ENCODE measurements at regions not wholly inside any gene's neighbourhood (a gene's known extent, or its start where the extent isn't known, plus 50 kb on each side); places are given as distances from the start of the nearest gene placed in this dataset.

- no peak for DNase-seq (ENCODE audit: low spot score, unreplicated experiment)
- peaks cover 6% of the 10 kb centered on the region for H3K36me3 Mint-ChIP-seq (ENCODE audit: insufficient read depth)
- no peak overlapping the region for H3K27ac Mint-ChIP-seq
- H3K9me3 Mint-ChIP-seq (ENCODE audit: low read depth), result peaks cover 19% of the 10 kb centered on the region
- H3K4me3 Mint-ChIP-seq (ENCODE audit: low read depth), result no peak overlapping the region
- H3K4me1 Mint-ChIP-seq (ENCODE audit: low read depth), result peaks cover 10% of the 10 kb centered on the region
- no peak for TF ChIP-seq CTCF (IDR thresholded peaks at IDR 0.05; ENCODE audit: unreplicated experiment)
- H3K27me3 Mint-ChIP-seq, result peaks cover 48% of the 10 kb centered on the region
Observed at GRCh38 chr18:10261344-10262276, 192.8 kb upstream of the APCDD1 start.

GRCh38 chr18:10262566-10262965 lies 191.9 kb upstream of the APCDD1 start:
- Mint-ChIP-seq H3K4me1 (ENCODE audit: low read depth) (peaks cover 10% of the 10 kb centered on the region), H3K4me3 (ENCODE audit: low read depth) (no peak overlapping the region), H3K36me3 (ENCODE audit: insufficient read depth) (peaks cover 2% of the 10 kb centered on the region), H3K9me3 (ENCODE audit: low read depth) (peaks cover 12% of the 10 kb centered on the region), H3K27me3 (peaks cover 43% of the 10 kb centered on the region), H3K27ac (no peak overlapping the region)
- TF ChIP-seq CTCF (IDR thresholded peaks at IDR 0.05; ENCODE audit: unreplicated experiment), result no peak
- no peak for DNase-seq (ENCODE audit: low spot score, unreplicated experiment)

- Mint-ChIP-seq H3K9me3 (ENCODE audit: low read depth) (peaks cover 12% of the 10 kb centered on the region), H3K4me1 (ENCODE audit: low read depth) (peaks cover 10% of the 10 kb centered on the region), H3K36me3 (ENCODE audit: insufficient read depth) (peaks cover 2% of the 10 kb centered on the region), H3K27ac (no peak overlapping the region), H3K4me3 (ENCODE audit: low read depth) (no peak overlapping the region), H3K27me3 (peaks cover 36% of the 10 kb centered on the region)
- DNase-seq (ENCODE audit: low spot score, unreplicated experiment), result no peak
- no peak for TF ChIP-seq CTCF (IDR thresholded peaks at IDR 0.05; ENCODE audit: unreplicated experiment)
Observed at GRCh38 chr18:10264260-10264659, 190.2 kb upstream of the APCDD1 start.

- H3K27ac Mint-ChIP-seq, result no peak overlapping the region
- H3K4me3 Mint-ChIP-seq (ENCODE audit: low read depth), result no peak overlapping the region
- H3K9me3 Mint-ChIP-seq (ENCODE audit: low read depth), result peaks cover 5% of the 10 kb centered on the region
- peaks cover 28% of the 10 kb centered on the region for H3K27me3 Mint-ChIP-seq
- DNase-seq (ENCODE audit: low spot score, unreplicated experiment), result no peak
- H3K36me3 Mint-ChIP-seq (ENCODE audit: insufficient read depth), result no peaks in the 10 kb centered on the region
- TF ChIP-seq CTCF (IDR thresholded peaks at IDR 0.05; ENCODE audit: unreplicated experiment), result no peak
- H3K4me1 Mint-ChIP-seq (ENCODE audit: low read depth), result peaks cover 20% of the 10 kb centered on the region
Observed at GRCh38 chr18:10265560-10266333, 188.7 kb upstream of the APCDD1 start.

GRCh38 chr18:10266334-10266590 lies 188.2 kb upstream of the APCDD1 start:
- TF ChIP-seq CTCF (IDR thresholded peaks at IDR 0.05; ENCODE audit: unreplicated experiment), result no peak
- peaks cover 5% of the 10 kb centered on the region for H3K9me3 Mint-ChIP-seq (ENCODE audit: low read depth)
- H3K27ac Mint-ChIP-seq, result no peak overlapping the region

More at GRCh38 chr18:10266334-10266590, 188.2 kb upstream of the APCDD1 start:
- peaks cover 28% of the 10 kb centered on the region for H3K27me3 Mint-ChIP-seq
- H3K4me3 Mint-ChIP-seq (ENCODE audit: low read depth), result no peak overlapping the region
- peaks cover 20% of the 10 kb centered on the region for H3K4me1 Mint-ChIP-seq (ENCODE audit: low read depth)
- DNase-seq (ENCODE audit: low spot score, unreplicated experiment), result no peak
- H3K36me3 Mint-ChIP-seq (ENCODE audit: insufficient read depth), result no peaks in the 10 kb centered on the region

Data from progenitor cell of endocrine pancreas (in vitro differentiated cells).